Fibroblast of mammary gland (primary cell): ENCODE measurements at regions not wholly inside any gene's neighbourhood (a gene's known extent, or its start where the extent isn't known, plus 50 kb on each side); places are given as distances from the start of the nearest gene placed in this dataset.

ENCODE experiments used
- DNase-seq: peaks from one replicate; pipeline ENCODE4 v3.0.0-alpha.2; 2010; ENCODE audit warnings: low read depth
- H3K4me3 ChIP-seq: 2 replicates; pipeline ENCODE4 v1.5.1; 2011; ENCODE audit warnings: low read depth, mild to moderate bottlenecking, low read length, moderate library complexity; ENCODE audit not compliant: control insufficient read depth
- TF ChIP-seq, protein P1 (sequence below): conservative IDR thresholded peaks from 2 replicates; pipeline ENCODE4 v1.5.1; 2011; ENCODE audit warnings: low read depth, low read length, inconsistent platforms; ENCODE audit not compliant: control insufficient read depth, insufficient read depth

DNA sequence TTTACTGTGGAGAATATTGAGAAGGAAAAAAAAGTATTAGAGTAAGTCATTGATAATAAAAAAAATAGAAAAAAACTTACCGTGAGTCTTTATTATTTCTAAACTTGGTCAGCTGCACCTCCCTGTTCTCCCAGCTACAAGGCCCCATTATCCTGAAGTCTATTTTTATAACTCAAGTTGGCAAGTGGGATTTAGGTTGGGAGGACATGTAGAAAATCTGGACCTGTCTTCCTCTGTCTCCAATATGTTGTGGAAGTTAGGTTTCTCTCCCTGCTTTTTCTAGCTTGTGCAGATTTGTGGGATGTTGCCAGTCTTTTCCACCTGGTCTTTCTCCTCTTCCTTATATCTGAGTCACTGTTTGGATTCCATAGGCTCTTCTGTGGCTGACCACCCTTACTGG lies 361.4 kb downstream of the HLX start:
- TF ChIP-seq, protein P1, sequence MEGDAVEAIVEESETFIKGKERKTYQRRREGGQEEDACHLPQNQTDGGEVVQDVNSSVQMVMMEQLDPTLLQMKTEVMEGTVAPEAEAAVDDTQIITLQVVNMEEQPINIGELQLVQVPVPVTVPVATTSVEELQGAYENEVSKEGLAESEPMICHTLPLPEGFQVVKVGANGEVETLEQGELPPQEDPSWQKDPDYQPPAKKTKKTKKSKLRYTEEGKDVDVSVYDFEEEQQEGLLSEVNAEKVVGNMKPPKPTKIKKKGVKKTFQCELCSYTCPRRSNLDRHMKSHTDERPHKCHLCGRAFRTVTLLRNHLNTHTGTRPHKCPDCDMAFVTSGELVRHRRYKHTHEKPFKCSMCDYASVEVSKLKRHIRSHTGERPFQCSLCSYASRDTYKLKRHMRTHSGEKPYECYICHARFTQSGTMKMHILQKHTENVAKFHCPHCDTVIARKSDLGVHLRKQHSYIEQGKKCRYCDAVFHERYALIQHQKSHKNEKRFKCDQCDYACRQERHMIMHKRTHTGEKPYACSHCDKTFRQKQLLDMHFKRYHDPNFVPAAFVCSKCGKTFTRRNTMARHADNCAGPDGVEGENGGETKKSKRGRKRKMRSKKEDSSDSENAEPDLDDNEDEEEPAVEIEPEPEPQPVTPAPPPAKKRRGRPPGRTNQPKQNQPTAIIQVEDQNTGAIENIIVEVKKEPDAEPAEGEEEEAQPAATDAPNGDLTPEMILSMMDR: no peak
- H3K4me3 ChIP-seq: no peak overlapping the region
- no peak for DNase-seq

DNA sequence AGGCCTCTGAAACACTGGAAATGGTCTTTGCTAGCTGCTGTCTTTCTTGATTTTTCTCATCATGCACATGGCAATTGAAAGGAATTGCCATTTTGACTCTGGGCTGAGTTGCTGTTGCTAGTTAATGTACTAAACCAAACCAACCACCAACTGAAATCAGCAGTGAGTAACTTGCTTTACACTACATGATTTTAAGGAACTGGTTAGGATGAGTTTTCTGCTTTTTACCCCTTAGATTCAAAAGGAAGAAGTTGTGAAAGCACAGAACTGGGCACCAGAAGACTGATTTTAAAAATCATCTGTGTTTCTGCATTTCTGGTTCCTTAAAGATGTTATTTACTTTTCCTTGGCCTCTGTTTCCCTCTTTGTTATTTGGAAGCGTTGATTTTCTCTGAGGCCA lies 361.9 kb downstream of the HLX start:
- TF ChIP-seq, protein P1: no peak
- H3K4me3 ChIP-seq: no peak overlapping the region

DNA sequence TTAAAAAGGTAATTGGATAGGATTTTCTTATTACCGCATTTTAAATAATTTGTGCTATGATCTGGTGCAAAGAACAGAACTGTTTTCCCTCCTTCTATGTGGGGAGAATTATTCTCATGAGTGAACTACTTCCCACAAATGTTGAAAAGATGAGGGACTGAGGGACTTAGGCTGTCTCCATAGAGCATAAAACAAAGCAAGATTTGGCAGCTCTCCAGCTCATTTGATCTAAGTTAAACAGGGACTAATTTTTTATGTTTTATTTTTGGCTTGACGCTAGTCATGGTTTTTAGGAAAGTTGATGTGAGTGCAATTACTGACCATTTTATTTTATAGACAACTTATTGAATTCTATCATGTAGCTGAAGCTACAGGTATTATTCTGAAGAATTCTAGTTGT lies 362.3 kb downstream of the HLX start:
- TF ChIP-seq, protein P1: no peak
- no peak for DNase-seq
- no peak overlapping the region for H3K4me3 ChIP-seq

More for the DNA sequence above, 361.9 kb downstream of the HLX start:
- DNase-seq: no peak

DNA sequence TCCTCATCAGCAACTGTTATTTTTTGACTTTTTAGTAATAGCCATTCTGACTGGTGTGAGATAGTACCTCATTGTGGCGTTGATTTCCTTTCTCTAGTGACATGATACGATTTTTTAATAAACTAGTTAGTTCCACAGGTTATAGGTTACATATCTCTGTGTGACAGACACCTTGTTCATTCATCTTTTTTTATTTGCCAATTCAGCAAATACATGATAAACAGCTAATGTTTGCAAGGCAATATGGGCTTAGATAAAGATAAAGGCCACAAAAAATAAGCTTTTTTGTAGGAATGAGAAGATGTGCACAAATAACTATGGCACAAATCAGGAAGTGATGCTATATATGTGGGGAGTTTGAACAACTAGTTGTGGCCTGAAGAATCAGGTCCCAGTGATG lies 366.8 kb downstream of the HLX start:
- TF ChIP-seq, protein P1: no peak
- DNase-seq: no peak
- H3K4me3 ChIP-seq: no peak overlapping the region

DNA sequence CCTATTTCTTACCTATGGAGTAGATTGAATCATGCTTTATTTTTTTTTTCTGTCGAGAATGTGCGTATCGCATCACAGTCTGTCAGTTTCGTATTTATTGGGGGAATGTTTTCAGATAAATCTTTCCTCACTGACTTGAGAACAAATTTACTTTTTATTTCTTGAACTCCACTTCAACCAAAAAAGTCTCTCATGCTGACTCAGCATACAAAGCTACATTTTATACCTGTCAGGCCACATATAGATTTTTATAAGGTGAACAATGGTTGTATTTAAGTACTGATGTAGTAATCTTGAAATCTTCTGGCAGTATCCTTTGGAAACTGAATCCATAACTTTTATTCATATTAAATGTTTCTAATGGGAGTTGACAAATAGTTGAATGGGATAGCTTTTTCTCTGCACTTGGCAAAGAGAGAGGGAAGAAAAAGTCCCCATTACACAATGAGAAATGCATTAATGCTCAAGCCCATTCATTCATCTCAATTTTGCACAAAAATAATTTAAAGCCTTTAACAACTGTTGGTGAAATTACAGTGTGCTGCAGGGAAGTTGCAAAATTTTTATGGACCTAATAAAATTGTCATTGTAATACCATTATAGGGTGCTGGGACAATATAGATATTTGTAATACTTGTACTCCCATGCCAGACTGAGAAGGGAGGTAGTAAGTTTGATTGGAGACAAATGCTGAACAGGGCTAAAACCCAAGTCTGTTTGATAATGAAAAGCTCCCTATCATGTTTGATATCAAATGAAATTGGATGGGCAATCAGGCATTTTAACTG lies 367.6 kb downstream of the HLX start:
- no peak overlapping the region for H3K4me3 ChIP-seq
- DNase-seq: no peak
- TF ChIP-seq, protein P1: no peak

DNA sequence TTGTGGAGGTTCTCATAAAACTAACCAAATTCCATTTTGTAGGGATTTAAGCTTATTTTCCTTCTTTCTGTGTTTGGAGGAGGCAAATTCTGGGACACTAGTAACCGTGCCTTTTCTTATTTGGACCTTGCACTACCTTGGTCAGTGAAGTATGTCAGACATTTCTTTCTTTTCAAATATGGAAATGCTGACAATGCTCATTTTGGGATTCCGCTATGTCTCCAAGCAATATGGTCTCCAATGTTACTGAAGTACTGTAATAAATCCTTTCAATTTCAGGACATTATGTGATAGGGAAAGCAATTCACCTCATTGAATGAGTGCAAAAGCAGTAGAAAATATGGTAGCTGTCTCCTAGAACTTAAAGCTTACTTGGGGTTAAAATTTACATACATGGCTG lies 372.3 kb downstream of the HLX start:
- TF ChIP-seq, protein P1: no peak
- no peak overlapping the region for H3K4me3 ChIP-seq
- DNase-seq: no peak
